NCI-H82 (cell line): ENCODE measurements at regions not wholly inside any gene's neighbourhood (a gene's known extent, or its start where the extent isn't known, plus 50 kb on each side); places are given as distances from the start of the nearest gene placed in this dataset.
"Not testable (repeated sequence)": the region's sequence is repeated elsewhere in the genome, so short reads cannot be mapped to it uniquely, and the experiment has no call there.

ENCODE experiments used
- DNase-seq: peaks from one replicate; lab custom pipeline; 2025; lab: John Stamatoyannopoulos, UW

DNA sequence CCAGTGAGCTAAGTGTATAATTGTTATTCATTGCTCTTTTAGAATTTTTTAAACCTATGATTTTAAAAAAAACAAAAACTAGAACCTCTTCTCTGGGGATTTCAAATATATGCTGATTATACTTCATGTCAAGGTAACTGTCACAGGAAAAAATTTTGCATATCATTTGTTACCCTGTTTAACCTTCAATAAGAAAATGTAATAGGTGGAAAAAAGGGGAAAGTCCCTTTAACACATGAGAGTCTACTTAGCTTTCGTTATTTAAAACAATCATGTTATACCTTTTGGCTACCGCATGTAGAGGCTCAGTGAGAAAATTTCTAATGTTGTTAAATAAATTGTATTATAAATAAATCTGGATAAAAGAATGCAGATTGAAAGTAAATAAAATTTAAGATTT lies 190.1 kb upstream of the AKR1E2 start:
- no peak for DNase-seq

DNA sequence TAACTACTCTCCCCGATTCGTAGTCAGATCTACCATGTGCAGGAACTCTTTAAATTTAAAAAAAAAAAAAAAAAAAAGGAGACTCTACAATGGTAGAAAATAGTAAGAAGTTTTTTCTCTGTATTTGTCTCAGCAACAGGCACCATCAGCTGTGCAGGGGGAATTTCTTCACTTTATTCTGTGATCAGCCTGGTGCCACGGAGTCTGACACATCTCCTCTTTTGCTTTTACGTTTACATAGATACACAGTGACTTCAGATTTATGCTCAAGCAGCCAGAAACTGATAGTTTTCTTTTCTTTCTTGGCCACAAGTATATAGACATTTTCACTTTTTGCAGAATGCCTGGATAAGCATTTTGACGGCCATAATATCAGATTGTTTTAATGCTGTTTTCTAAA lies 190.6 kb upstream of the AKR1E2 start:
- DNase-seq, result no peak

DNA sequence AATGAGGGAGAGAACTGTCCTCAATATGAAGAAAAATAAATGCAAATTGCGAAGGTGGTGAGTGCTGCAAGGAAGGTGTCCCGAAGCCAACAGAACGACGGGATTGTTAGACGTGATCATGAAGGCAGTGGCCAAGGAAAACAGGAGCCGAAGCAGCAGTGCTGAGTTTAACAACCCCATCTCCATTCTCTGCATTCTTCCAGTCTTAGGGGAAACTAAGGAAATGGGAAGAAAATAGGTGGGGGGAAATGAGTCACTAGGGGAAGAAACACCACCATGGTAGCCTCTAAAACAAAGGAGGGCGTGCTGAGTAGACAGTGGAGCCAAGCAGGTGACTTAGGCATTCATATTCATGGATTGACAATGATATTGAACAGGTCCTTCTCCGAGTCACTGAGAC lies 192.2 kb upstream of the AKR1E2 start:
- DNase-seq, result no peak

DNA sequence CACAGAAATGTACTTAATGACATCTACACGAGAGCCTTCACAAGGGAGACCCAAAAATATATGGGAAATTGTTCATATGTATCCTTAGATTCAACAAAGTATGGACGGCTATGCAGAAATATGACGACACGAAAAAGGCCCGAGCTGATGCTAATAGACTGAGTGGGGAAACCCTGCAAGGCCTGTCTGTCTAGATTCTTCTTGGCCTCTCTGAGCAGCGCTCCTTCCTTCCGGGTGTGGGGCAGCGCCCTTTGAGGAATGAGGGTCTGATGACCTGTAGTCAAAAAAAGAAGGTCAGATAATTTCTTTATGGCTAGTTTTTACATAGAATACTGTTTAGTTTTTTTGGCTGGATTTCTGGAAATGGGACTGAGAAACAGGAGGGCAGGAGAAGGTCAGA lies 192.8 kb upstream of the AKR1E2 start:
- no peak for DNase-seq

DNA sequence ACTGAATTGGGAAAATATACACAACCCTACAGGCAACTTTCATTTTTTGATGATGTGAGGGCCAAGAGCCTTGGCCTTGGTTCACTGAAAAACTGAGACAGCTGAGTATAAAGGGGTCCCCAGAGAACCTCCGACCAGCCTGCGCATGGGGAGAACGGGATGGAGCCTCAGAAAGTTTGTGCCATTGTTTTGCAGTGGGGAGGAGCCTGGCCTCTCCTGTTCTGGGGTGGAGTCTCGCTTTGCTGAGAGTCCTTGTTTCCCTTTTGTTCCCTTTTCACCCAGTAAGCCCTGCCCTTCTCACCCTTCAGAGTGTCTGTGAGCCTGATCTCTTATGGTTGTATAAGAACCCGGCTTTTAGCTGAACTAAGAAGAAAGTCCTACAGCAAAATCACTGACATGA lies 193.2 kb upstream of the AKR1E2 start:
- no peak for DNase-seq

DNA sequence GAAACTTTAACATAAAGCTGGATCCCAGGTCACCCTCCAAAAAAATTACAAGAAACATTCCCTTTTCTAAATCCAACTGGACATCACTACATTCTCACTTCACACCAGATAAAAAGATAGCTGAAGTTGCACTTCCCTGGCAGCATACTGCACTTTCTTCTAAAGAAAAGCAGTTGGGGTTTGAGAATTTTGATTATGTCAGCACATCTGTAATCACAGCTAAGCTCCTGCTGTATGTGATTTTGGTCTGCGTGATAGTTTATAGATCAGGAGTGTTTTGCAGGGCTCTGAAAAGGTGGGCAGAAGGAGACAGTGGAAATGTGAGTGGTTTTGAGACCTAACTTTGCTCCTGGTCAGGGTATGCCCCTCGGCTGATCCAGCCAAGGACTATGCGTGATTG lies 199.1 kb upstream of the AKR1E2 start:
- no peak for DNase-seq

GRCh38 chr10:4623757-4624420 lies 202.1 kb upstream of the AKR1E2 start:
- no peak for DNase-seq

GRCh38 chr10:4623200-4623599 lies 202.8 kb upstream of the AKR1E2 start:
- no peak for DNase-seq

DNA sequence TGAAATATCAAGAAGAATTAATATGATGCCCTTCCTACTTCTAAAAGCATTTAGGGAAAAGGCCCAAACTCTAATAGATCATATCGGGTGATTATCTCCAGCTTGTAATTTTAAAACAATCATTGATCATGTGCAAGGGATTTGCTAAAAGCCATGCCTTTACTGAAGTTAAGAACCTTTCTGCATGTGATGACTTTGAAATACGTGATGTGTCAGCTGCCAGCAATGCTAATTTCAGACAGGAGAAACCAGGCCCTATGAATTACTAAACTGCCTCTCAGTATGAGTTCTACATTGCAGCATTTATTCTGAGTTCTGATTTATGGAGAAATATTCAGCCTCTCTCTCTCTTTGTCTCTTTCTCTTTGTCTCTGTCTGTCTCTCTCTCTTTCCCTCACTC lies 203.6 kb upstream of the AKR1E2 start:
- no peak for DNase-seq

DNA sequence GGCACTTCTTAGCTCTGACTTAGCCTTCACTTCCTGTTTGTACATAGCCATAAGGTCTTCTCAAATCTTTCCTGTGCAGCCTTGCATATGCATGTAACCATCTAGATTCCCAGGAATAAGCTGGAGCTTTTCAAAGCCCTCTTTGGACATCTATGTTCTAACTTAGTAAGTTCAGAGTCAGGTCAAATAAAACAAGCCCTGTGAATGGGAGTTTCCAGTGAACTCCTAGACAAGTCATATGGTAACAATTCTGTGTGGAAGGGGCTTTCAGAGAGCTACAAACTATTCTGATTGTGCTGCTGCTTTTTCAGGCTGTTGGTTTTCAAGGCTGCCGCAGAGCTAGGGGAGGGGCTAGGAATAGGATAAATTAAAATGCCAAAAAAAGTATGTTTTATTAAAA lies 208.4 kb upstream of the AKR1E2 start:
- DNase-seq, result no peak

- DNase-seq, result no peak
Measured at GRCh38 chr10:4615042-4615441, 211.0 kb upstream of the AKR1E2 start.

DNA sequence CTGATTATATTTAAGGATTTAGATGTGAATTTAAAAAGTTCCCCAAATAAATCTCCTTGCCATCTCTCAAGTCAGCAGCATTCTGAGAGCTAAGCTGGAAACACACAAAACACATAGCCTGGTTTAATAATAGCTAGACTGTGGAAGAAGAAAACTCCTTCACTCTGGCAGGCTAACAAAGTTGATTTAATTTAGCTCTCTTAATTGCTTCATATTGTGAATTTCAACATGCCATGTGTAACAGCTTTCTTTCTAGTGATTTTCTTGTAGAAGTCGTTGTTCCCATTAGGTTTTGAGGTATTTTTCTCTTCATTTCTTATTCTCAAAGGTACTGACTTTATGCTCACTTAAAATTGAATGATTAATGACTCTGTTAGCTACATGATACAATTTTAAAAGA lies 216.8 kb upstream of the AKR1E2 start:
- no peak for DNase-seq

DNA sequence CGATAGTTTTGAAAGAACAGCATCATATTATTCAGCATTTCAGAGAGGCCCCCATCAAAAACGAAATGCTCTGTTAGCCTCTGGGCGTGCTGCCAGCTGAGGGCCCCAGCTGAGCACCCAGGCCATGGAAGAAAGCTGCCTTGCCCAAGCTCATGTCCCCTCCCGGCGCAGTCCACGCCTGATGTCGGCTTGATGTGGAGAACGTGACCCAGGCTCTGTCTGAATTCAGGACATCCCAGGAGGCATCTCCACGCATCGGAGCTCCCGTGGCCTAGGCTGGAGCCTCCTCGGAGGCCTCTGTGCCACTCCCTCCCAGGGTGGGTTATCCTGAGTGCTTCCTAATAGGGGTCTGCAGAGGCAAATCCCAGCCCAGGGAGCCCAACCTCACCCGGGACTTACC lies 218.3 kb upstream of the AKR1E2 start:
- DNase-seq, result no peak

- DNase-seq, result no peak
Measured at GRCh38 chr10:4606856-4607636, 219.0 kb upstream of the AKR1E2 start.

GRCh38 chr10:4602764-4603491 lies 223.1 kb upstream of the AKR1E2 start:
- DNase-seq, result no peak

DNA sequence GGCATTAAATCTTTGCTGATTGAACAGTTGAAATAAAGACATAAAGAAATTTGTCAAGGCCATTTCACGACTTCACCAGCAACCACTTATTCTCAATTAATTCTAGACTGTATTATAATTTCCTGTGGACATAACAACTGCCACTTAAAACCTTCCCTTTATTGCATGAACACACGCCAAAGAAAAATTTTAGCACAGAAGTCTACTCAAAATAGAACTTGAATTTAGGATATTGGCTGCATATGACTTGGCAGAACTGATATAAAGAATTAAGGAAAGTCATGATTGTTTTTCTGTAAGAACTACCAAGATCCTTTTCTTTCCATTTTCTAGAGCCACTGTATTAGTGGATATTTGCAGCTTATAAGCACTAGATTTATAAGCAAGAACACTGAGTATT lies 226.5 kb upstream of the AKR1E2 start:
- DNase-seq, result no peak

GRCh38 chr10:4597898-4598297 lies 228.1 kb upstream of the AKR1E2 start:
- DNase-seq, result not testable (repeated sequence)

GRCh38 chr10:4596951-4597350 lies 229.1 kb upstream of the AKR1E2 start:
- DNase-seq, result no peak

DNA sequence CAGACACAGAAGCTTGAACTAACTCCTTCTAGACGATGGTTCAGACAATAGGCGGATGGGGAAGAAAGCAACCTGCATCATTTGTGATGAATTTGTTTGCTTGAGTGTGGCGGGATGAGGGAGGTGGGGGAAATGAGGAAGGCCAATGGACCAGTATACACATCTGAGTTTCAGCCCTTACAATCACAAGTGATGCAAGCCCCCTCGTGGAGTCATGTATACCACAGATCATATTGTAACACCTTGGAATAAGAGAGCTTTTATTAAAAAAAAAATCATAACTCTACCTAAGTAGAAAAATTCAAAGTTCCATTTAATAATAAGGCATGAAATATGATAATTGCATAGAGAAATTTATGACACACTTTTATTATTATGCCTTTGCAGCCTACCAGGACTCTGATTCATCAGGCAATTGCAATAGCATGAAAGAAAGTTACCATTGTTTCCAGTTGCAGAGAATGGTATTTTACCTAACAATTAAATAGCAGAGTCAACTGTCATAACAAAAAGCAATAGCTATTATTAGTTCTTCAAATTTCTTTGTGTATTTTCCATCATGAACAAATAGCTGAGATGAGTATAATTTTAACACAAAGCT lies 230.2 kb upstream of the AKR1E2 start:
- no peak for DNase-seq

DNA sequence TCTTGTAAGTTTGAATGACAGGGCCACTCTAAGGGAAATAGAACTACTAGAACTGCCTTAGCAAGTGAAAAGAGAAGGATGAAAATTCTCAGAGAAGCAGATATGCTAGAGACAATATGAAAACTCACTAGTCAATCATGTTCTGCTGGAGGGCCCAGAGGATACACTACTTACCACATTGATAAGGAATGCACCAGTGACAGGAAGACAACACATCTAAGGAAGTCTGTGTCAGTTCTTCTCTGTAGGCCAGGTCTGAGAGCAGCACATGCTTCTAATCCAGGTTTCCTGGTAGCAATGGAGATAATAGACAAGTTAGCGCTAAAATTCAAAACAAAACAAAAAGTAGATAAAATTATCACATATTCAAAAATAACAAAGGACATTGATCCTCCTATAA lies 235.2 kb upstream of the AKR1E2 start:
- DNase-seq, result no peak

GRCh38 chr10:4588824-4589223 lies 237.2 kb upstream of the AKR1E2 start:
- no peak for DNase-seq

DNA sequence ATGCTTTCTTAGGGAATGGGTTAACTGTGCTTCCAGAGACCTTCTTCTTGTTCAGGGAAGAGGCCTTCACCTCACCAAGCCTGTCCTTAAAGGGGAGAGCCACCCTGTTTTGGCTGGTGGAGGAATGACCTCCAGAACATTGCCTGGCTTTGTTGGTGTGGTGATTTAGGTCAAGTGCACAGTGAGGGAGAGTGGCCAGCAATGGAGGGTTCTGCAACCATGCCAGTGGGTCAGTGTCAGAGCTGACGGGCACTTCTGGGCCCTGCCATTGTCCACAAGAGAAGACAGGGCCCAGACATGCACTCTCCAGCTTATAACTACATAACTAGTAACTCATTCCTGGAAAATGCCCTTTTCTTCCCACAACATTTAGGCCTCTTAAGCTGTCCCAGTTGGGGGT lies 238.5 kb upstream of the AKR1E2 start:
- no peak for DNase-seq

DNA sequence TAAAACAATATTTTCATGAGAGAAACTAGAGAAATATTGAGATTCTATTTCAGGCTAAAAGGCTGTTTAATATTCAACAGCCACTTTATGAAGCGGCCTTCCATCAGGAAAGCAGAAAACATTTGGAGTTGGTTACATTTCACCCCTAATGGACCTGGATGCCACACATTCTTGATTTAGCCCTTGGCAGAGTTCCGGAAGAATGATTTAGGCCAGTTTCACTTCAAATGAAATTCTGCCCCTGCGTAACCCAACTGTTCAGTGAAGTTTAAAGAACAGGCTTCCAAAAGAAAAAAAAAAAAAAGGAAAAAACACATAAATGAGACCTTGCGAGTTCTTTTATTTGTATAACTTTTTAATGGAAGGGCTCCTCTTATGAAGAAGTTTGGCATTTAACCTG lies 239.2 kb upstream of the AKR1E2 start:
- no peak for DNase-seq
